ENCODE measurements at regions not wholly inside any gene's neighbourhood (a gene's known extent, or its start where the extent isn't known, plus 50 kb on each side); places are given as distances from the start of the nearest gene placed in this dataset.

- in situ Hi-C loops (cut with HindIII; ENCODE audit: low sequenced_read_pairs): no loop called here
Observed at GRCh38 chr3:82942041-82942440, 1180.6 kb upstream of the GBE1 start.

GRCh38 chr3:82940124-82940523 lies 1178.7 kb upstream of the GBE1 start:
- in situ Hi-C loops (cut with HindIII; ENCODE audit: low sequenced_read_pairs): no loop called here

DNA sequence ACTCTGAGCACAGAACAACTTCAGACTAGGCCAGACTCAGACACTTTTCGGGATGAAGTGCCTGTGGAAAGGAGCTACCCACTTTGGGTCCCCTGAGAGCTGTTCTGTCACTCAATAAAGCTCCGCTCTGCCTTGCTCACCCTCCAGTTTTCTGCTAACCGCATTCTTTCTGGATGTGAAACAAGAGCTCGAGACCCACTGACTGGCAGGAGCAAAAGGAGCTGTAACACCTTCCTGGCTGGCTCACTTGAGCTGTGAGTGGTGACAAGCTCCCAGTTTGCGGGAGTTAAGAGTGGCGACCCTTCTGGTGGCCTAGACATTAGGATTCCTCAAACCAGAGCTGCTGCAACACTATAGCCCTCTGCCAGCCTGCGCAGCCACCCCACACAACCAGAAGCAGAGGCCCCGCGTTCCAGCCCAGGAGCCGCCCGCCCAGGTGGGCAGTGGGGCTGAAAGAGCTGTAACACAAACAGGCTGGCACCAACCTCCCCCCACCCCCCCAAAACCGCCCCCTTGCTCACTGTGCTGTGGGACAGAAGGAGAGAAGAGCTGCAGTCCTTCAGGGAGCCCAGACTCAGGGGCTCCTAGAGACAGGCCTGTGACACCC lies 1178.1 kb upstream of the GBE1 start:
- in situ Hi-C loops (cut with HindIII; ENCODE audit: low sequenced_read_pairs): no loop called here

GRCh38 chr3:82938821-82939328 lies 1177.4 kb upstream of the GBE1 start:
- in situ Hi-C loops (cut with HindIII; ENCODE audit: low sequenced_read_pairs): no loop called here

DNA sequence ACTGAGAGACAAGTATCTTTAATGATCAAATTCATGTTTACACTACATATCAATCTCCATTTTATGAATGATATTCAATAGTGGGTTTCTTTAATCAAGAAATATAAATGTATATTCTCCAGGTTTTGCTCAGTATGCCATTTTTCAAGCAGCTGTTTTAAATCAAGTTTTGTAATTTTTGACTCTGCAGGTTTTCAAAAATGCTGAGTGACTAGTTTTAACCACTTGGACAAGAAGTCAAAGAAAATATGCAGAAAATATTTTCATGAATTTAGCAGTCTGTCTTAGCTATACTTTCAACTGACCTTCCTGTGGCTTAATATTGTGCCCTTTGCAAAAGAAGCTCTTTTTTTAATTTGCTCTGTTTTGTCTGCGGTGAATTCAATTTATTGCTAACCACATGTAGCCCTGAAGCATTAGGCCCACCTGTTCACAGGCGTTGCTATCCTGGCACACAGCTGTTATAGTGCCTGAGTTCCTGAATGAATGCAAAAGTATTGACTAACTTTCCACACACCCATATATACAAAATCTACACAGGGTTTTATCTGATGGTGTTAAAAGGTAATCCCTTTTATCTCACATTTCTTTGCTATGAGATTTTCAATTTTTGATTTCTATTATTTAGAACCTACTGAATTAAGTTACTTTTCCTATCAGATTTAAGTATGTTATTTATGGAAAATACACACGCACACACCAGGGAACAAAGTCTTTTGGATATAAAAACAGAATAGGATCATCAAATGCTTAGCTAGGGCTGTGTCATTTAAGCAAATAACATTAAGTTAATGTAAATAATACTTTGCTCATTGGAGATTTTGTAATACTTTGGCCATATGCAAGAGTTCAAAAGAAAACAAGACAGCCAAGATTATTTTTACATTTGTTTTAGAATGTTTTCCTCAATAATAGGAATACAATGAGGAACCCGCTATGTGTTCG lies 1166.1 kb upstream of the GBE1 start:
- in situ Hi-C loops (cut with HindIII; ENCODE audit: low sequenced_read_pairs): no loop called here

GRCh38 chr3:82891028-82891427 lies 1129.6 kb upstream of the GBE1 start:
- in situ Hi-C loops (cut with HindIII; ENCODE audit: low sequenced_read_pairs): no loop called here

- in situ Hi-C loops (cut with HindIII; ENCODE audit: low sequenced_read_pairs): no loop called here
Observed at GRCh38 chr3:82883072-82883471, 1121.6 kb upstream of the GBE1 start.

DNA sequence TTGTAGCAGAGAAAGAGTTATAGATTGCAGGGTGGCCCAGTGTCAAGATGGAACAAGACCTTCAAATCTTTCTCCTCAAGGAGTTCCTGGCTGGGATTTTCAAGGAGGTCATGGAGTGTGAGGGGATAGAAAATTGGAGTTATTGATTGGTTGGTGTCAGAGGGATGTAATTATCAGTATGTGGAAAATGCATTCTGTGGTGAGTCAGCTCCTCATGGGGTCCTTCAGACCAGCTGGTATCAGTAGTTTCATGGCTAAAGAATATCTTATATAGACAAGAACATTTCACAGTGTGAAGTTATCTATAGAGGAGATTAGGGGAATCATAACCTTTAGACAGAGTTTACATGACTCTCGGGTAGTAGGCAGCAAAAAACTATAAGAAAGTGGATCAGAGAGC lies 1114.0 kb upstream of the GBE1 start:
- in situ Hi-C loops (cut with HindIII; ENCODE audit: low sequenced_read_pairs): no loop called here

DNA sequence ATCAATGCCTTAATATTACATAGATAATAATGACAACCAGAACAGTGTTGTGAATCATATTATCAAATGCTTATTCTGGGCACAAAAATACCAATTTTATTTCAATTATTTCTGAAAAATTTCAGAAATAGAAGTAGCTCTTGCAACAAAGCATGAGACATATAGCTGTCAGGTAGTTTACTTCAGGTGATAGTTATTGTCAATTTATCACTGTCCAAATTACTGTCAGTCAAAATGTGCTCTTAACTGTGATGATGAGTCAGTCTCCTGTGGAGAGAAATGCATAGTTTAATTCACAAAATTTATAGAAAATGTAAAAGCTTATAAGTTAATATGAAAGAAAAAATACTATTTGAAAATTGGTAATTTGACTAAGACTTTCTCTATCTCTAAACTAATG lies 1078.4 kb upstream of the GBE1 start:
- in situ Hi-C loops (cut with HindIII; ENCODE audit: low sequenced_read_pairs): loop anchor here (5.0 kb wide), 1 partner anchor 58 kb away; no protein-coding TSS in a partner anchor

DNA sequence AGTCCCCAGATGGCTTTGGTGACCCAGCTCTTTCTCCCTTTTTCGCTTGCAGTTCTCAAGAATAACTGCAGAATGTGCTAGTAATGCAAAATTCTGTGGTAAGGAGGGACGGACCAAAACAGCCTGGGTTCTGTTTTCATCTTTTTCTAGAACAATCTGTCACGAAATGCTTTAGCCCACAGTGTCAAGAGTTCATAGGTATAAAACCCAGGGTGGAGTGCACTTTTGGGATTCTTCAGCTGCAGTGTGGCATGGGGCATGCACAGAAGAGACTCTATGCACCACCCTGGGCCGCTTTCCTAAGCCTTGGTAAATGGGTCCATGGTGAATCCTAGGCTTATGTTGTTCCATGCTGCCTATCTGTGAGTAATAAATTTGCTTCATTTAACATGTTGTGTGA lies 1072.7 kb upstream of the GBE1 start:
- in situ Hi-C loops (cut with HindIII; ENCODE audit: low sequenced_read_pairs): no loop called here

GRCh38 chr3:82824491-82824890 lies 1063.0 kb upstream of the GBE1 start:
- in situ Hi-C loops (cut with HindIII; ENCODE audit: low sequenced_read_pairs): no loop called here

DNA sequence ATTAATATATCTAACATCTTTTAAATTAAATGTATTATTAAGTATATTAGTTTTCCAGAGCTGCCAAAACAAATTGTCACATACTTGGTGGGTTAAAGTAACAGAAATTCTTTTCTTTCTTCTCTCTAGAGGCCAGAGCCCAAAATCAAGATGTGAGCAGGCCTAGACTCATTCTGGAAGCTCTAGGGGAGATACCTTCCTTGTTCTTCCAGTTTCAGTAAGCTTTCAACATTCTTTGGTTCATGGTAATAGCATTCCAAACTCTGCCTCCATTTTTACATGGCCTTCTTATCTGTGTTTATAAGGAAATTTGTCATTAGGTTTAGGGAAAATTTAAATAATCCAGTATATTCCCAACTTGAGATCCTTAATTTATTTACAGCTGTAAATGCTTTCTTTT lies 1054.6 kb upstream of the GBE1 start:
- in situ Hi-C loops (cut with HindIII; ENCODE audit: low sequenced_read_pairs): no loop called here

DNA sequence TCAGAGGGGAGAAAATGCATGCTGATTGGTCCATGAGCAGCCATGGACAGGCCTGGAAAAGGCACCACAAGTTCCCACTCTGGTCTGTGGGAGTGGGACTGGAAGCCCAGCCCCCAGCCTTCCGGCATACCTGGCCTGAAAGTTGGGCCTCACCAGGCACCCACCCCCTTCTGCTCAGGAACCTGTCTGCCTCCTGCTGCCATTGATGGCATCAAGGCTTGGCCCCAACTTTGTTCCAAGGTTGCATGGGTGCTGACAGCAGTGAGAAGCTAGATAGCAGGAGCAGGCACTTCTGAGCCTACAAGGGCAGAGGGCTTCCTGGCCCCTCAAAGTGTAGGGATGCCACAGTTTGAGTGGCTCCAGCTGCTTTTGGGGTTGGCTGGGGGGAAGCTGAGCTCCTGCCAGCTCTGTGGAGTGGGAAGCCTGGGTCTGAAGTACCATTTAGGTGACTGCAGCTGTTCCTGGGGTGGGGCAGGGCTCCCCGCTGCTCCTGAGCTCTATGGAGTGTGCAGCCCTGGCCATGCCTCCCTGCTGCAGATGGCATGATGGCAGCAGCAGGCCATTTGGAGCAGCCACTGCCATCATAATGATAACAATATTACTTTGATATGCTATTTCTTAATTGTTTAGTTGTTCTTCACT lies 1054.1 kb upstream of the GBE1 start:
- in situ Hi-C loops (cut with HindIII; ENCODE audit: low sequenced_read_pairs): no loop called here

- in situ Hi-C loops (cut with HindIII; ENCODE audit: low sequenced_read_pairs): no loop called here
Observed at GRCh38 chr3:82814660-82815059, 1053.2 kb upstream of the GBE1 start.

DNA sequence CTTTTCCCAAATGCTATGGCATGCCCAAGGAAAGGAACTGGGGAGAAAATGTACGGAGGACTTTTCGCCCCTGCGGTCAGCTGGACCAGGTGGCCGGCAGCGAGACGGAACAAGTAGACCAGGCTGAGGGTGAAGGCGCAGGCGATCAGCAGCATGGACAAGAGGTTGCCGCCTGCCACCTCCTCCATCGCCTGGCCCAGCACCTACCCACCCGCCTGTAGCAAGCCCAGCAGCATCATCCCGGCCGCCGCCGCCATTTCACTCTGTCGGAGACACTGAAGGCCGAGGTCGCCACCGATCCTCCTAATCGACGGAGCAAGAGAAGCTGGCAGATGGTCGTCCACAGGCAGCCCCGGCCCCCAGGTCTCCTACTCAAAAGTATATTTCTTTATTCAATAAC lies 1046.3 kb upstream of the GBE1 start:
- in situ Hi-C loops (cut with HindIII; ENCODE audit: low sequenced_read_pairs): no loop called here

DNA sequence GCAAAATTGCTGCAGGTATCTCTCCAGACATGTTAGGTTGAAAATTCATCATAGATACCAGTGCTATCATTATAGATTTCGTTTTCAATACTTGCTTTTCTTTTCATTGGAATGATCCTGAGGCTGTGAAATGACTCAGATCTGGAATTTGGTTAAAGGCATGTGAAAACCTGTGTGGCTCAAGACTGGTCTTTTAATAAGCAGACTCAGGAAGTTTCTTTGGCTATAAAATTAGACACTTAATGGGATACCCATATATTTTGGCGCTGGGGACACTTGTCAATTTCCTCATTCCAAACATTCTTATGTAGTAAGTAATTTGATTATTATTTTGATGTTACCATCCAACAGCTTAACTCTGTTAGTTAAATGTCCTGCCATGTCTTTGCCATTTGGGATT lies 1041.1 kb upstream of the GBE1 start:
- in situ Hi-C loops (cut with HindIII; ENCODE audit: low sequenced_read_pairs): no loop called here

GRCh38 chr3:82800248-82800647 lies 1038.8 kb upstream of the GBE1 start:
- in situ Hi-C loops (cut with HindIII; ENCODE audit: low sequenced_read_pairs): no loop called here

- in situ Hi-C loops (cut with HindIII; ENCODE audit: low sequenced_read_pairs): no loop called here
Observed at GRCh38 chr3:82796765-82797164, 1035.3 kb upstream of the GBE1 start.

DNA sequence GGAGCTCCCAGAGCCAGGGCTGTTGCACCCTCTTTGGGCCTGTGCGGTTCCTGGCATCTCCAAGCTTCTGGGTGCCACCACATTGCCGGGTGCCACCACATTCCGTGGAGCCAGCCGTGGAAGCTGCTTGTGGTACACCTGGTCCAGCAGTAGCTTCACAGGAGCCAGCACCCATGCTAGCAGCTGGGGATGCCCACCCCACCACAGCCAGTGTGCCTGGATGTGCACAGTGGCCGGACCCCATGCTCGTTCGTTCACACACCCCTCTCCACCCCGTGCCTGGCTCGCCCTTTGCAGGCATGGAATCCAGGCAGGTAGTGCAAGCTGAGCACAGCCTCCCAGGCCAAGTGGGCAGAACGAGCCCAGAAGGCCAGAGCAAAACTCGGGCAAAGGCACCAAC lies 1029.8 kb upstream of the GBE1 start:
- in situ Hi-C loops (cut with HindIII; ENCODE audit: low sequenced_read_pairs): no loop called here

GRCh38 chr3:82790307-82791097 lies 1029.1 kb upstream of the GBE1 start:
- in situ Hi-C loops (cut with HindIII; ENCODE audit: low sequenced_read_pairs): no loop called here

DNA sequence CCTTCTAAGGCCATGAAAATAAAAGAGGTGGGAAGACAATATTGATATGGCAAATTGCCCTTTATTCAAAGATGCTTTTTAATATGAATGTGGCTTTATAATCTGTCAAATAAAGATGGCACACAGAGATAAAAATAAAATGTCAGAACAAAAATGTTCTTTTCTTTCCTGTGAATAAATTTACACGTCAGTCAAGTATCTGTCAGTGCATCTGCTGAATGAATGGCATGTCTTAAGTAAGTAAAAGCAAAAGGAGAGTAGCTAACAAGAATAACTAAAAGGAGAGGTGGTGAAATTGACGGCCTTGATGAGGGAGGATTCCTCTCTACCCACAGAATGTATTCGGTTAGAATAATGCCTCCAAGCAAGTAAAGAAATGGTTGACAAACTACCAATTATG lies 1021.7 kb upstream of the GBE1 start:
- in situ Hi-C loops (cut with HindIII; ENCODE audit: low sequenced_read_pairs): loop anchor here (5.0 kb wide), 1 partner anchor 54 kb away; no protein-coding TSS in a partner anchor
